SKM-1 treated with dmso at 0.1 percent for 144 hours (cell line): ENCODE measurements at regions not wholly inside any gene's neighbourhood (a gene's known extent, or its start where the extent isn't known, plus 50 kb on each side); places are given as distances from the start of the nearest gene placed in this dataset.
A peak's percentile ranks its signal among the peaks of the same experiment; 100 is the strongest.

Experiments used
- DNase-seq: peaks from one replicate; lab custom pipeline; 2025; ENCODE audit not compliant: unreplicated experiment; lab: John Stamatoyannopoulos, UW

GRCh38 chr9:108468364-108468763, 387.4 kb downstream of the ACTL7B start:
- peak; percentile 2 for DNase-seq

GRCh38 chr9:108467653-108468324, 388.0 kb downstream of the ACTL7B start:
- no peak for DNase-seq

- no peak for DNase-seq
Measured at GRCh38 chr9:108467161-108467560, 388.6 kb downstream of the ACTL7B start.

- no peak for DNase-seq
Measured at GRCh38 chr9:108466304-108466703, 389.5 kb downstream of the ACTL7B start.

- DNase-seq: no peak
Measured at GRCh38 chr9:108463932-108464606, 391.7 kb downstream of the ACTL7B start.

- no peak for DNase-seq
Measured at GRCh38 chr9:108456903-108457302, 398.9 kb downstream of the ACTL7B start.

- no peak for DNase-seq
Measured at GRCh38 chr9:108445431-108446071, 410.2 kb downstream of the ACTL7B start.

- no peak for DNase-seq
Measured at GRCh38 chr9:108444400-108445358, 411.1 kb downstream of the ACTL7B start.

- no peak for DNase-seq
Measured at GRCh38 chr9:108443741-108444140, 412.0 kb downstream of the ACTL7B start.

GRCh38 chr9:108443019-108443633, 412.7 kb downstream of the ACTL7B start:
- no peak for DNase-seq

- no peak for DNase-seq
Measured at GRCh38 chr9:108442627-108443018, 413.2 kb downstream of the ACTL7B start.

GRCh38 chr9:108441726-108442125, 414.1 kb downstream of the ACTL7B start:
- DNase-seq: no peak

- DNase-seq: no peak
Measured at GRCh38 chr9:108441251-108441650, 414.5 kb downstream of the ACTL7B start.

GRCh38 chr9:108439947-108440346, 415.8 kb downstream of the ACTL7B start:
- DNase-seq: no peak

- no peak for DNase-seq
Measured at GRCh38 chr9:108437656-108438055, 418.1 kb downstream of the ACTL7B start.

GRCh38 chr9:108436448-108436847, 419.3 kb downstream of the ACTL7B start:
- no peak for DNase-seq

GRCh38 chr9:108434502-108434901, 421.3 kb downstream of the ACTL7B start:
- DNase-seq: no peak

- DNase-seq: no peak
Measured at GRCh38 chr9:108434036-108434435, 421.8 kb downstream of the ACTL7B start.

- DNase-seq: no peak
Measured at GRCh38 chr9:108430655-108431054, 425.1 kb downstream of the ACTL7B start.

GRCh38 chr9:108427751-108428150, 428.0 kb downstream of the ACTL7B start:
- DNase-seq: no peak
